CD4-positive, alpha-beta memory T cell (primary cell): ENCODE measurements at regions not wholly inside any gene's neighbourhood (a gene's known extent, or its start where the extent isn't known, plus 50 kb on each side); places are given as distances from the start of the nearest gene placed in this dataset.

ENCODE experiments used
- CTCF ChIA-PET: fragments of 350-600 bp; sonication (Branson Sonifier 250); formaldehyde crosslinking; loops from one replicate; lab custom pipeline; 2021; ENCODE audit warnings: inconsistent platforms; ENCODE audit not compliant: partially characterized antibody; lab: Charles Lee
- POLR2A ChIA-PET: fragments of 350-600 bp; sonication (Branson Sonifier 250); formaldehyde crosslinking; loops from one replicate; lab custom pipeline; 2021; ENCODE audit not compliant: partially characterized antibody; lab: Charles Lee
- DNase-seq, 5 donors: peaks; one replicate each; pipeline versions ENCODE4 v3.0.0 to v3.0.0-alpha.2; 2020 to 2022; ENCODE audit warnings: mixed read lengths in 1 of 5
- H3K27ac ChIP-seq: one replicate; pipeline ENCODE4 v1.7.0; 2013; ENCODE audit warnings: low read depth, low read length
- H3K27me3 ChIP-seq: 2 replicates; pipeline ENCODE4 v1.7.0; 2013; ENCODE audit warnings: mild to moderate bottlenecking, low read length, moderate library complexity; ENCODE audit not compliant: insufficient read depth
- H3K36me3 ChIP-seq: 2 replicates; pipeline ENCODE4 v1.7.0; 2013; ENCODE audit warnings: mild to moderate bottlenecking, low read length, moderate library complexity; ENCODE audit not compliant: insufficient read depth
- H3K4me1 ChIP-seq: 2 replicates; pipeline ENCODE4 v1.7.0; 2013; ENCODE audit warnings: mild to moderate bottlenecking, low read length, moderate library complexity; ENCODE audit not compliant: insufficient read depth
- H3K4me3 ChIP-seq, 2 donors: one replicate each; pipeline ENCODE4 v1.7.0; 2013; ENCODE audit warnings: low read length in 2 of 2, mild to moderate bottlenecking in 1 of 2
- H3K9me3 ChIP-seq, 2 donors: one replicate each; pipeline ENCODE4 v1.7.0; 2013; ENCODE audit warnings: low read length in 2 of 2, control low read depth in 1 of 2; ENCODE audit not compliant: control insufficient read depth in 1 of 2
- H3K27ac Mint-ChIP-seq, 7 donors: one replicate each; pipeline ENCODE4 v1.8.0; 2020 to 2021; ENCODE audit warnings: mixed read lengths in 7 of 7, mild to moderate bottlenecking in 6 of 7, inconsistent platforms in 3 of 7, moderate library complexity in 3 of 7
- H3K27me3 Mint-ChIP-seq, 2 donors: one replicate each; pipeline ENCODE4 v1.8.0; 2020 to 2021; ENCODE audit warnings: mixed read lengths in 2 of 2
- H3K36me3 Mint-ChIP-seq, 2 donors: one replicate each; pipeline ENCODE4 v1.8.0; 2020 to 2021; ENCODE audit warnings: mixed read lengths in 2 of 2, inconsistent platforms in 1 of 2, mild to moderate bottlenecking in 1 of 2
- H3K4me1 Mint-ChIP-seq, 4 donors: one replicate each; pipeline ENCODE4 v1.8.0; 2020 to 2021; ENCODE audit warnings: mixed read lengths in 4 of 4, mild to moderate bottlenecking in 1 of 4
- H3K4me3 Mint-ChIP-seq, 8 donors: one replicate each; pipeline ENCODE4 v1.8.0; 2020 to 2021; ENCODE audit warnings: mixed read lengths in 8 of 8, mild to moderate bottlenecking in 7 of 8, moderate library complexity in 6 of 8, inconsistent platforms in 3 of 8
- H3K9me3 Mint-ChIP-seq, 8 donors: one replicate each; pipeline ENCODE4 v1.8.0; 2020 to 2021; ENCODE audit warnings: mixed read lengths in 8 of 8, mild to moderate bottlenecking in 5 of 8, inconsistent platforms in 3 of 8, moderate library complexity in 1 of 8
- intact Hi-C: fragments of 100-400 bp; cut with micrococcal nuclease; formaldehyde crosslinking; loops from one replicate; pipeline ENCODE4 v1.15.1; 2023

DNA sequence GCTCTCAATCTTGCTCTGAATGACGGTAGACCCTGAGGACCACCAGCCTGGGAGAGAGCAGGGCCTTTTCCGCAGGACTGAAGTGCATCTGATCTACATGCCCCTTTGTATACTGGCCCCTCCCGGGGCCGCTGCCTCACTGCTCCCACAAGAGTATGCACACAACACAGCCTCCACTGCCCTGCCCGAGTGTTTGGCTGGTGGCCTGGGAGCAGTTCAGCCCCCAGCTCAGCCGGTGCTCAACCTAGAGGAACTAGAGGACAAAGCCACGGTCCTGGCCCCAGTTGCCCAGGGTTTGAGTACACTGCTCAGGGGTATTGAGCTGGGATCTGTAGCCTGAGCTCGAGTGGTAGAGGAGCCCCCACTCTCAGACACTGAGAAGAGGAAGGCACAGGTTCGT, 118.9 kb upstream of the CAB39 start:
- POLR2A ChIA-PET = interaction anchor here (2.6 kb wide), 1 partner anchor 8 kb away, joined by 16 read pairs; no protein-coding TSS in a partner anchor
- Mint-ChIP-seq H3K27ac (peak overlapping the region in 1 of 7 donors; percentile 3), H3K9me3 (peaks cover 0 to 4% (median 0%) of the 10 kb centered on the region in 8 donors), H3K36me3 (peaks cover 0 to 3% of the 10 kb centered on the region in 2 donors), H3K4me3 (no peak overlapping the region), H3K4me1 (peaks cover 46 to 79% (median 60%) of the 10 kb centered on the region in 4 donors), H3K27me3 (no peaks in the 10 kb centered on the region)
- Histone ChIP-seq H3K9me3 (no peaks in the 10 kb centered on the region), H3K36me3 (no peaks in the 10 kb centered on the region), H3K27me3 (no peaks in the 10 kb centered on the region), H3K4me1 (peaks cover 31% of the 10 kb centered on the region), H3K4me3 (no peak overlapping the region), H3K27ac (no peak overlapping the region)
- intact Hi-C loops = no loop called here
- DNase-seq = no peak
- CTCF ChIA-PET = interaction anchor here (0.7 to 0.9 kb wide), 2 partner anchors 16 to 95 kb away, joined by 3 read pairs; no protein-coding TSS in a partner anchor

DNA sequence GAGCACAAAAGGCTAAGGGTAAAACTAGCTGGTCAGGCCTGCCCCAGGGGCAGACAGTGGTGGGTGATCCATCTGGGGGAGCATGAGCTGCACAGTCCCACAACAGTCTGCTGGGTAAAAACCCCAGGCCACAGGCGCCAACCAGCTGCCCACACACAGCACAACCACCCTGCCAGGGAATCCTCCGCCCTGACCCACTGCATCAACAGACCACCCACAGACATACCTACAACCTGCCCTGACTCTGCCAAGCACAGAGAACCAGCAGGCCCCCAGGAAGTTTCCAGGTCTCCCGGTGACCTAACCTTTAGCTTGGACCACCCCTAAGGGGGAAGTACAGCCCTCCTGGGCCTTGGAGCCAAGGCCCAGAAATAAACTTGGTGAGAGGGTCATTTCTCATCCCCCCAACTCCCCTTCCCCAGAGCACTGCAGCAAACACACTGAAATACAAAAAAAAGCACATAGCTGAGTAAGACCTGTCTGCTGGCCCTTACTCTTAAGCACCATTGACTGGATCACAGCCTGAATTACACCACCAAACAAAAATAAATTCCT, 118.3 kb upstream of the CAB39 start:
- DNase-seq = no peak
- H3K27ac ChIP-seq = no peak overlapping the region
- peaks cover 0 to 4% (median 0%) of the 10 kb centered on the region in 8 donors for H3K9me3 Mint-ChIP-seq
- intact Hi-C loops = no loop called here
- H3K4me1 ChIP-seq = peaks cover 30% of the 10 kb centered on the region
- H3K36me3 Mint-ChIP-seq = peaks cover 0 to 3% of the 10 kb centered on the region in 2 donors
- peak overlapping the region in 1 of 8 donors; percentile 15 for H3K4me3 Mint-ChIP-seq
- H3K27me3 ChIP-seq = no peaks in the 10 kb centered on the region
- H3K4me1 Mint-ChIP-seq = peaks cover 45 to 78% (median 60%) of the 10 kb centered on the region in 4 donors
- no peak overlapping the region for H3K4me3 ChIP-seq
- no peaks in the 10 kb centered on the region for H3K36me3 ChIP-seq
- H3K9me3 ChIP-seq = no peaks in the 10 kb centered on the region
- CTCF ChIA-PET = interaction anchor here (0.7 to 0.9 kb wide), 3 partner anchors 16 to 172 kb away, joined by 3 read pairs; no protein-coding TSS in a partner anchor
- peak overlapping the region in 1 of 7 donors; percentile 30 for H3K27ac Mint-ChIP-seq
- no peaks in the 10 kb centered on the region for H3K27me3 Mint-ChIP-seq
- POLR2A ChIA-PET = interaction anchor here (2.6 kb wide), 1 partner anchor 8 kb away, joined by 16 read pairs; no protein-coding TSS in a partner anchor

DNA sequence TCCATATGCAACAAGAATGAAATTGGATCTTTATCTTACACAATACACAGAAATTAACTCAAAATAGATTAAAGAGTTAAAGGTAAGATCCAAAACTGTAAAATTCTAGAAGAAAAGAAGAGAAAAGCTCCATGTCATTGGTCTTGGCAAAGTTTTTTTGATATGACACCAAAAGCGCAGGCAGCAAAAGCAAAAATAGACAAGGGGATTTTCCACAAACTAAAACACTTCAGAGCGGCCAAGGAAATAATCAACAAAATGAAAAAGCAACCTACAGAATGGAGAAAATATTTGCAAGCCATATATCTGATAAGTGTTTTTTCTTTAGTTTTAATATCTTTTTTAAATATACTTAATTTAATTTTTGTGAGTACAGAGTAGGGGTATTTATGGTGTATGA, 112.8 kb upstream of the CAB39 start:
- Mint-ChIP-seq H3K27me3 (no peaks in the 10 kb centered on the region), H3K4me1 (peaks cover 48 to 79% (median 66%) of the 10 kb centered on the region in 4 donors), H3K27ac (peak overlapping the region in 6 of 7 donors; percentile 7 to 72 (median 57)), H3K4me3 (peak overlapping the region in 5 of 8 donors; percentile 11 to 77 (median 46)), H3K36me3 (peaks cover 2 to 7% of the 10 kb centered on the region in 2 donors), H3K9me3 (peaks cover 2 to 15% (median 5%) of the 10 kb centered on the region in 8 donors)
- CTCF ChIA-PET = no interaction called here
- Histone ChIP-seq H3K27ac (no peak overlapping the region), H3K4me1 (peaks cover 63% of the 10 kb centered on the region), H3K9me3 (no peaks in the 10 kb centered on the region), H3K36me3 (no peaks in the 10 kb centered on the region), H3K27me3 (no peaks in the 10 kb centered on the region), H3K4me3 (no peak overlapping the region)
- POLR2A ChIA-PET = interaction anchor here (1.6 kb wide), 1 partner anchor 381 kb away, joined by 4 read pairs; no protein-coding TSS in a partner anchor
- peak in 1 of 5 donors; percentile 22 for DNase-seq
- intact Hi-C loops = loop anchor here (5.0 kb wide), 1 partner anchor 158 kb away; no protein-coding TSS in a partner anchor

DNA sequence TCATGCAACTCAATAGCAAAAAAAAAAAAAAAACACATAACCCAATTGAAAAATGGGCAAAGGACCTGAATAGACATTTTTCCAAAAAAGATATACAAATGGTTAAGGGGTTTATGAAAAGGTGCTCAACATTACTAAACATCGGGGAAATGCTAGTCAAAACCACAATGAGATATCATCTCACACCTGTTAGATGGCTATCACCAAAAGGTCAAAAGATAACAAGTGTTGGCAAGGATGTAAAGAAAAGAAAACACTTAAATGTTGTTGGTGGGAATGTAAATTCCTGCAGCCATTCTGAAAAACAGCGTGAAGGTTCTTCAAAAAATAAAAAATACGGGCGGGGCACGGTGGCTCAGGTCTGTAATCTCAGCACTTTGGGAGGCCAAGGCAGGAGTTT, 112.4 kb upstream of the CAB39 start:
- Mint-ChIP-seq H3K27me3 (no peaks in the 10 kb centered on the region), H3K27ac (peak overlapping the region; percentile 59 to 91 (median 80)), H3K4me1 (peaks cover 51 to 81% (median 69%) of the 10 kb centered on the region in 4 donors), H3K9me3 (peaks cover 5 to 19% (median 8%) of the 10 kb centered on the region in 8 donors), H3K4me3 (peak overlapping the region; percentile 49 to 85 (median 72)), H3K36me3 (peaks cover 6 to 10% of the 10 kb centered on the region in 2 donors)
- intact Hi-C loops = loop anchor here (5.0 kb wide), 1 partner anchor 158 kb away; no protein-coding TSS in a partner anchor
- peak overlapping the region; percentile 18 for H3K27ac ChIP-seq
- H3K27me3 ChIP-seq = no peaks in the 10 kb centered on the region
- ChIA-PET POLR2A (no interaction called here), CTCF (no interaction called here)
- H3K4me3 ChIP-seq = peak overlapping the region in 1 of 2 donors; percentile 13
- no peaks in the 10 kb centered on the region for H3K9me3 ChIP-seq
- peak in 3 of 5 donors; percentile 24 to 40 (median 29) for DNase-seq
- H3K4me1 ChIP-seq = peaks cover 63% of the 10 kb centered on the region
- H3K36me3 ChIP-seq = no peaks in the 10 kb centered on the region

DNA sequence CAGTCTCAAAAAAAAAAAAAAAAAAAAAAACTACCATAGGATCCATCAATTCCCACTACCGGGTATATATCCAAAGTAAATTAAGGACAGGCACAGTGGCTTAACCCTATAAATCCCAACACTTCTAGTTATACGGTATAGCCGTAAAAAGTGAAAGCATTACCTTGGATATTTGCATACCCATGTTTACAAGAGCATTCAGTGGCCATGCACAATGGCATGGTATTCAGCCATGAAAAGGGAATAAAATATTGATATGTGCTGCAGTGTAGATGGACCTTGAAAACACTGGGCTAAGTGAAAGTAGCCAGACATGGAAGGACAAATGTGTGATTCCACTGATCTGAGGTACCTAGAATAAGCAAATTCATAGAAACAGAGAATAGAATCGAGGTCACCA, 111.8 kb upstream of the CAB39 start:
- H3K36me3 ChIP-seq = no peaks in the 10 kb centered on the region
- DNase-seq = no peak
- CTCF ChIA-PET = interaction anchor here (2.0 kb wide), 1 partner anchor 198 kb away, joined by 6 read pairs; no protein-coding TSS in a partner anchor
- H3K27ac Mint-ChIP-seq = peak overlapping the region; percentile 59 to 91 (median 80)
- H3K4me3 Mint-ChIP-seq = peak overlapping the region; percentile 49 to 85 (median 72)
- H3K4me3 ChIP-seq = peak overlapping the region in 1 of 2 donors; percentile 13
- no peaks in the 10 kb centered on the region for H3K9me3 ChIP-seq
- intact Hi-C loops = loop anchor here (5.0 kb wide), 1 partner anchor 159 kb away; no protein-coding TSS in a partner anchor
- POLR2A ChIA-PET = interaction anchor here (2.2 kb wide), 1 partner anchor 7 kb away, joined by 16 read pairs; no protein-coding TSS in a partner anchor
- H3K4me1 Mint-ChIP-seq = peaks cover 54 to 87% (median 72%) of the 10 kb centered on the region in 4 donors
- no peak overlapping the region for H3K27ac ChIP-seq
- peaks cover 63% of the 10 kb centered on the region for H3K4me1 ChIP-seq
- peaks cover 6 to 12% of the 10 kb centered on the region in 2 donors for H3K36me3 Mint-ChIP-seq
- no peaks in the 10 kb centered on the region for H3K27me3 Mint-ChIP-seq
- no peaks in the 10 kb centered on the region for H3K27me3 ChIP-seq
- peaks cover 5 to 24% (median 12%) of the 10 kb centered on the region in 8 donors for H3K9me3 Mint-ChIP-seq

DNA sequence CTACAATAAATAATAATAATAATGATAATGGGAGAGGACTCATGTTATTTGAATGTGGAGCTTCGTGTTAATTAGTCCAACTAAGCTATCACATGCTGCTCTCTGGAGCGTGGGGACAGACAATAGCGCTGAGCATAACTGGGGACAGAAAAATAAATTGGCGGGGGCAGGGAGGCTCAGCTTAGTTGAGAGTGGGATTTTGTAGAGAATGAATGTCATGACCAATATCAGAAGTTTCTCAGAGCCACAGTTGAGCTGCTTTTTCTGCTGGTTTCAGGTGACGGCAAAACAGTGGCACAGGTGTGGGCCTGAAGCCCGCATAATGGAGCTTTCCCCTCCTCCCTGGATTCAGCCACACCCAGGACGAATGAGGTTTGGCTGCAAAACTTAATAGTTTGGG, 111.1 kb upstream of the CAB39 start:
- H3K27ac ChIP-seq = no peak overlapping the region
- H3K36me3 ChIP-seq = no peaks in the 10 kb centered on the region
- no peak overlapping the region for H3K4me3 ChIP-seq
- intact Hi-C loops = loop anchor here (5.0 kb wide), 1 partner anchor 159 kb away; no protein-coding TSS in a partner anchor
- H3K27me3 ChIP-seq = no peaks in the 10 kb centered on the region
- no peak for DNase-seq
- Mint-ChIP-seq H3K27me3 (no peaks in the 10 kb centered on the region), H3K9me3 (peaks cover 5 to 30% (median 17%) of the 10 kb centered on the region in 8 donors), H3K4me3 (peak overlapping the region in 6 of 8 donors; percentile 11 to 75 (median 50)), H3K36me3 (peaks cover 11 to 16% of the 10 kb centered on the region in 2 donors), H3K27ac (peak overlapping the region in 5 of 7 donors; percentile 72 to 94 (median 88)), H3K4me1 (peaks cover 54 to 89% (median 73%) of the 10 kb centered on the region in 4 donors)
- peaks cover 63% of the 10 kb centered on the region for H3K4me1 ChIP-seq
- ChIA-PET CTCF (interaction anchor here (2.0 kb wide), 1 partner anchor 197 kb away, joined by 6 read pairs; no protein-coding TSS in a partner anchor), POLR2A (interaction anchor here (0.8 to 2.2 kb wide), 4 partner anchors 8 to 680 kb away, joined by 3 to 16 read pairs (median 6); no protein-coding TSS in a partner anchor)
- H3K9me3 ChIP-seq = no peaks in the 10 kb centered on the region
